ENCODE measurements at regions not wholly inside any gene's neighbourhood (a gene's known extent, or its start where the extent isn't known, plus 50 kb on each side); places are given as distances from the start of the nearest gene placed in this dataset.

DNA sequence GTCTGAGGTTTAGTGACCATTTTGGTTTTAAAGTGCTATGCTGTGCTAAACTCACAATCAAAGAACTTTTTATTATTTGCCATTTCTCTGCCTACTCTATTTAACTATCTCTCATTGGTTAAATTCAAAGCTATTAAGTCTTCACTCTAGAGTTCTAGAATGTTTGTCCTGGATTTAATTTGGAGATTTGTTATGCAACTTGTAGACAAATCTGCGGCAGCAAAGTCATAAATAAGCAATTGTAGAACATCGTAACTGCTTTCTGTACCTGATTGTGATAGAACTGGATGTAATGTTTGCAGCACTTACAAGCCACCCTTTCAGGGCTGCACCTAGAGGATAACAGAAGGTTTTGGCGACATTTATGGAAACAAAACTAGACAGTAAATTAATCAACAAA, 566.5 kb upstream of the ADGRL2 start:
- no peaks in the 10 kb centered on the region for H3K27me3 ChIP-seq (ENCODE audit: control insufficient read depth, insufficient read depth, low read length)
- no peaks in the 10 kb centered on the region for H3K36me3 Mint-ChIP-seq
- H3K27me3 Mint-ChIP-seq: no peaks in the 10 kb centered on the region

DNA sequence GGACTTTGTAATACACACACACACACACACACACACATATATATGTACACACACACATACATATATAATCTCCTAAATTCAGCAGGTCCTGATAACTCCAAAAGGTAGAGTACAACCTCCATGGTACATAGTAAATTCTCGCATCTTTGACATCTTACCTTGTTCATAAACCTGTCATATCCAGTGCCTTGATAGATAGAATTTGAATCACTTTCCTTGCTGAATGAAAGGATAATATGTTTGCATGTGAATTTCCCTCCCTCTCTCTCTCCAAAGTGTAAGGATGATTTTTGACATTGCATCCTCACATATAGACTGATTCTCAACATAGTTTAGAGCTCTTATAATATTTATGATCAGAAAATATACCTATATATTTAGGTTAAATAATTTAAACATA, 567.1 kb upstream of the ADGRL2 start:
- H3K4me3 ChIP-seq (ENCODE audit: low read depth, low read length): no peak overlapping the region
- DNase-seq: no peak
- H3K27ac Mint-ChIP-seq: no peak overlapping the region

More for the DNA sequence above, 566.5 kb upstream of the ADGRL2 start:
- Mint-ChIP-seq H3K9me3 (peaks cover 0 to 3% (median 0%) of the 10 kb centered on the region in 7 donors), H3K27ac (no peak overlapping the region), H3K4me3 (no peak overlapping the region), H3K4me1 (no peaks in the 10 kb centered on the region)
- Histone ChIP-seq H3K9me3 (ENCODE audit: control insufficient read depth in 2 of 2, low read length in 2 of 2) (no peaks in the 10 kb centered on the region), H3K4me1 (ENCODE audit: control insufficient read depth, insufficient read depth, low read length, poor library complexity, severe bottlenecking) (no peaks in the 10 kb centered on the region), H3K27ac (ENCODE audit: insufficient read depth, low read length, poor library complexity, severe bottlenecking) (no peak overlapping the region), H3K4me3 (ENCODE audit: low read depth, low read length) (no peak overlapping the region), H3K36me3 (ENCODE audit: control insufficient read depth, insufficient read depth, low read length) (no peaks in the 10 kb centered on the region)
- DNase-seq: no peak
- ATAC-seq (ENCODE audit: low read depth in 2 of 2): no peak

DNA sequence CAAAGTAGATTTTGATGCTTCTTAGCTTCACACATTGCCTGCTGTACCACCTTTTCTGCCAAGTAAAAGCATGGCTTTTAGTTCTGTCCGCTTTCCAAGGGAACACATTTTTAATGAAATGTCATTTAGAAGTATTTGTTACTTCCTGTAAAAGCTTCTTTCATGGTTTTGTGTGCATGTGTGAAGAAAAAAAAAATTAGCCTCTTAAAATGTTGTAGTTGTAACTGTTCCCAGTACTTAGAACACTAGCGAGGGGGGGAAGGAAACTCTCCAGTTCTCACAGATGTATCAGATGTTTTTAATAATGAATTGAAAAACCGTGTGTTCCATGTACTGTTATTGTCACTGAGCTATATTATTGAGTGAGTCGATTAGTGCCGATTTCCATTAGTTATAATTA, 568.3 kb upstream of the ADGRL2 start:
- Histone ChIP-seq H3K27ac (ENCODE audit: insufficient read depth, low read length, poor library complexity, severe bottlenecking) (no peak overlapping the region), H3K27me3 (ENCODE audit: control insufficient read depth, insufficient read depth, low read length) (no peaks in the 10 kb centered on the region), H3K4me3 (ENCODE audit: low read depth, low read length) (no peak overlapping the region), H3K4me1 (ENCODE audit: control insufficient read depth, insufficient read depth, low read length, poor library complexity, severe bottlenecking) (no peaks in the 10 kb centered on the region), H3K36me3 (ENCODE audit: control insufficient read depth, insufficient read depth, low read length) (no peaks in the 10 kb centered on the region), H3K9me3 (ENCODE audit: control insufficient read depth in 2 of 2, low read length in 2 of 2) (no peaks in the 10 kb centered on the region)
- Mint-ChIP-seq H3K4me1 (no peaks in the 10 kb centered on the region), H3K36me3 (no peaks in the 10 kb centered on the region), H3K9me3 (peaks cover 0 to 2% (median 0%) of the 10 kb centered on the region in 7 donors), H3K27me3 (no peaks in the 10 kb centered on the region), H3K4me3 (no peak overlapping the region), H3K27ac (no peak overlapping the region)
- no peak for DNase-seq
- ATAC-seq (ENCODE audit: low read depth in 2 of 2): no peak

More for the DNA sequence above, 567.1 kb upstream of the ADGRL2 start:
- no peak for ATAC-seq (ENCODE audit: low read depth in 2 of 2)
- Mint-ChIP-seq H3K4me3 (no peak overlapping the region), H3K36me3 (no peaks in the 10 kb centered on the region), H3K9me3 (peaks cover 0 to 3% (median 0%) of the 10 kb centered on the region in 7 donors), H3K4me1 (no peaks in the 10 kb centered on the region), H3K27me3 (no peaks in the 10 kb centered on the region)
- Histone ChIP-seq H3K27ac (ENCODE audit: insufficient read depth, low read length, poor library complexity, severe bottlenecking) (no peak overlapping the region), H3K27me3 (ENCODE audit: control insufficient read depth, insufficient read depth, low read length) (no peaks in the 10 kb centered on the region), H3K36me3 (ENCODE audit: control insufficient read depth, insufficient read depth, low read length) (no peaks in the 10 kb centered on the region), H3K4me1 (ENCODE audit: control insufficient read depth, insufficient read depth, low read length, poor library complexity, severe bottlenecking) (no peaks in the 10 kb centered on the region), H3K9me3 (ENCODE audit: control insufficient read depth in 2 of 2, low read length in 2 of 2) (no peaks in the 10 kb centered on the region)

DNA sequence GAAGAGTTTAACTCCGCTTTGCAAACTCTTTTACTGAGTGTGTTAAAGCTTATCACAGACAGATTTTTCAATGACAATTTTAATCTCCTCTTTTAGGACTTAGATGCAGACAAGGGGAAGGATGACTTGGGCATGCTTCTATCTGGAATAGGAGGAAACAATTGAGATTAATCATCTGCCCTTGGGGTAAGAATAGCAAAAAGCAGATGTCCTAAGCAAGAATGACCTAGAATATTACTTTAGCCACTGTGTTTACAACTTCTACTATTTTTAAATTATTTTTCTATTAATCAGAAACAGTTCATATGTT, 569.0 kb upstream of the ADGRL2 start:
- H3K27ac Mint-ChIP-seq: no peak overlapping the region
- H3K4me3 Mint-ChIP-seq: no peak overlapping the region
- H3K27me3 Mint-ChIP-seq: no peaks in the 10 kb centered on the region

DNA sequence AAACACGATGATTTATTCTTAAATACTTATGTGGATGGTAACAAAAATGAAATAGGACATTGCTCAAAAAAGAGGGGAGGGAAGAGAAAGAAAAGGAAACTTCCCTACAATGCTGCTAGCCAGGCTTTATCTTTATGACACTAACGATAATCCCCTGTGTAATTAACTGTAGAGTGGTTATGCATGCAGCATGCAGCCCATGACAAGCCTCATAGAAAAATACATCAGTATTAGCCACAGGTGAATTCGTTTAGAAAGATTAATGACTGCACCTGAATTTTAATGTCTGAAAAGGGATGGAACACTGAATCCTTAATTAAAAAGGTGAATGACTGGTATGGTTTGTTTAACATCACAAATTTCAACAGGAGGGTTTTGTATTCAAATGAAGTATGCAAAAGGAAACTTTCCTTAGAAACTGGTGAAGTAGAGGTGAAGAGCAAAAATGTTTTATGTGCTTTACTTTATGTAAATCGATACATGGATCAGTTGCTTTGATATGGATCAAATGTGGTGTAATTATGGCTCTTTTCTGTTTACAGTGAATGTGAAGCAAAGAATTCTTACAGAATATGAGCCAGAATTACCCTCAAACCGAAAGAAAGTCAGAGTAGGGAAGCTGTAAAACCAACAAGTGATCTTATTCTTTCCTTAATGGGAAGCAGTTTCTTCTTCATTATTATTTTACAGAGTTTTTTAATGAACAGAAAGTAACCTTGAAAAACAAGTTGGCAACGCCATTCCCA, 569.6 kb upstream of the ADGRL2 start:
- no peak for ATAC-seq (ENCODE audit: low read depth in 2 of 2)
- Histone ChIP-seq H3K4me3 (ENCODE audit: low read depth, low read length) (no peak overlapping the region), H3K27ac (ENCODE audit: insufficient read depth, low read length, poor library complexity, severe bottlenecking) (no peak overlapping the region), H3K27me3 (ENCODE audit: control insufficient read depth, insufficient read depth, low read length) (no peaks in the 10 kb centered on the region), H3K4me1 (ENCODE audit: control insufficient read depth, insufficient read depth, low read length, poor library complexity, severe bottlenecking) (no peaks in the 10 kb centered on the region), H3K9me3 (ENCODE audit: control insufficient read depth in 2 of 2, low read length in 2 of 2) (no peaks in the 10 kb centered on the region), H3K36me3 (ENCODE audit: control insufficient read depth, insufficient read depth, low read length) (no peaks in the 10 kb centered on the region)
- DNase-seq: no peak
- Mint-ChIP-seq H3K27me3 (no peaks in the 10 kb centered on the region), H3K4me3 (no peak overlapping the region), H3K4me1 (no peaks in the 10 kb centered on the region), H3K27ac (no peak overlapping the region), H3K9me3 (peaks cover 0 to 4% (median 0%) of the 10 kb centered on the region in 7 donors), H3K36me3 (no peaks in the 10 kb centered on the region)

More for the DNA sequence above, 569.0 kb upstream of the ADGRL2 start:
- Mint-ChIP-seq H3K9me3 (peaks cover 0 to 2% (median under 1%) of the 10 kb centered on the region in 7 donors), H3K36me3 (no peaks in the 10 kb centered on the region), H3K4me1 (no peaks in the 10 kb centered on the region)
- no peaks in the 10 kb centered on the region for H3K9me3 ChIP-seq (ENCODE audit: control insufficient read depth in 2 of 2, low read length in 2 of 2)
- DNase-seq (no peak), ATAC-seq (ENCODE audit: low read depth in 2 of 2) (no peak)
- no peaks in the 10 kb centered on the region for H3K4me1 ChIP-seq (ENCODE audit: control insufficient read depth, insufficient read depth, low read length, poor library complexity, severe bottlenecking)
- H3K36me3 ChIP-seq (ENCODE audit: control insufficient read depth, insufficient read depth, low read length): no peaks in the 10 kb centered on the region
- H3K27ac ChIP-seq (ENCODE audit: insufficient read depth, low read length, poor library complexity, severe bottlenecking): no peak overlapping the region
- H3K4me3 ChIP-seq (ENCODE audit: low read depth, low read length): no peak overlapping the region
- no peaks in the 10 kb centered on the region for H3K27me3 ChIP-seq (ENCODE audit: control insufficient read depth, insufficient read depth, low read length)

DNA sequence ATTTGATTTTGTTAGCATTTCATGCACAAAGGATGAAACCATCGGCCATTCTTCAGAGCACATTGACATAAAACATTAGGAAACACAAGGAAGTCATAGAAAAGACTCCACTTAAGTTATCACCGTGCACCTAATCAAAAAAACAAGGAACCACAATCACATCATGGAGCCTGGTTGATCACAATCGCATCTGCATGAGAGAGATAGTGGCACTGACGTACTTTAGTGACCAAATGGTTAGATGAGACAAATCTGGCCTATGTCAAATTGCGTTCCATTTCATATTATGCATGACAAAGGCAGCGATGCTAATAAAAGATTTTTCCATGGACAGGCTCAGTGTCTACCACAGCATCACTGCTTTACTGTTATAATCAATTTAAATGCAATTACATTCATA, 571.8 kb upstream of the ADGRL2 start:
- Histone ChIP-seq H3K36me3 (ENCODE audit: control insufficient read depth, insufficient read depth, low read length) (no peaks in the 10 kb centered on the region), H3K27me3 (ENCODE audit: control insufficient read depth, insufficient read depth, low read length) (no peaks in the 10 kb centered on the region), H3K4me3 (ENCODE audit: low read depth, low read length) (no peak overlapping the region), H3K27ac (ENCODE audit: insufficient read depth, low read length, poor library complexity, severe bottlenecking) (no peak overlapping the region), H3K4me1 (ENCODE audit: control insufficient read depth, insufficient read depth, low read length, poor library complexity, severe bottlenecking) (no peaks in the 10 kb centered on the region), H3K9me3 (ENCODE audit: control insufficient read depth in 2 of 2, low read length in 2 of 2) (no peaks in the 10 kb centered on the region)
- H3K27me3 Mint-ChIP-seq: no peaks in the 10 kb centered on the region
- ATAC-seq (ENCODE audit: low read depth in 2 of 2): no peak
- peaks cover 0 to 4% (median 2%) of the 10 kb centered on the region in 7 donors for H3K9me3 Mint-ChIP-seq
- no peak overlapping the region for H3K27ac Mint-ChIP-seq
- H3K4me3 Mint-ChIP-seq: no peak overlapping the region
- H3K4me1 Mint-ChIP-seq: no peaks in the 10 kb centered on the region
- DNase-seq: no peak
- no peaks in the 10 kb centered on the region for H3K36me3 Mint-ChIP-seq

DNA sequence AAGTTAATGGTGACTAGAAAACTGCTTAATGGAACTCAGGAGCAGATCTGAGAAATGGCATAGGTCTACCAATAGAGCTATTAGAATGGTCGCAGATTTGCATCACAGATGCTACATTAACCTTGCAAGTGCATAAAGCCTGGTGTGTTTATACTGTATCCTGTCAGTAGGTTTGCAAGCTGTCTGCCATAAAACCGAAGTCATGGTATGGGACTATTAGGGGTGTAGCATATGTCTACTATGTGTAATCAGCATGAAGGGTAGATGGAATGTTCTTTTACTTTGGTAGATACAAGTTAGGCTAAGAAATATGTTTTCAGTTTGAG, 574.2 kb upstream of the ADGRL2 start:
- H3K27me3 Mint-ChIP-seq: no peaks in the 10 kb centered on the region
- Histone ChIP-seq H3K9me3 (ENCODE audit: control insufficient read depth in 2 of 2, low read length in 2 of 2) (no peaks in the 10 kb centered on the region), H3K4me1 (ENCODE audit: control insufficient read depth, insufficient read depth, low read length, poor library complexity, severe bottlenecking) (no peaks in the 10 kb centered on the region), H3K27ac (ENCODE audit: insufficient read depth, low read length, poor library complexity, severe bottlenecking) (no peak overlapping the region), H3K4me3 (ENCODE audit: low read depth, low read length) (no peak overlapping the region), H3K36me3 (ENCODE audit: control insufficient read depth, insufficient read depth, low read length) (no peaks in the 10 kb centered on the region), H3K27me3 (ENCODE audit: control insufficient read depth, insufficient read depth, low read length) (no peaks in the 10 kb centered on the region)
- peaks cover 0 to 10% (median 2%) of the 10 kb centered on the region in 7 donors for H3K9me3 Mint-ChIP-seq
- no peak overlapping the region for H3K4me3 Mint-ChIP-seq
- ATAC-seq (ENCODE audit: low read depth in 2 of 2) (no peak), DNase-seq (no peak)
- no peaks in the 10 kb centered on the region for H3K36me3 Mint-ChIP-seq
- H3K27ac Mint-ChIP-seq: no peak overlapping the region
- no peaks in the 10 kb centered on the region for H3K4me1 Mint-ChIP-seq

DNA sequence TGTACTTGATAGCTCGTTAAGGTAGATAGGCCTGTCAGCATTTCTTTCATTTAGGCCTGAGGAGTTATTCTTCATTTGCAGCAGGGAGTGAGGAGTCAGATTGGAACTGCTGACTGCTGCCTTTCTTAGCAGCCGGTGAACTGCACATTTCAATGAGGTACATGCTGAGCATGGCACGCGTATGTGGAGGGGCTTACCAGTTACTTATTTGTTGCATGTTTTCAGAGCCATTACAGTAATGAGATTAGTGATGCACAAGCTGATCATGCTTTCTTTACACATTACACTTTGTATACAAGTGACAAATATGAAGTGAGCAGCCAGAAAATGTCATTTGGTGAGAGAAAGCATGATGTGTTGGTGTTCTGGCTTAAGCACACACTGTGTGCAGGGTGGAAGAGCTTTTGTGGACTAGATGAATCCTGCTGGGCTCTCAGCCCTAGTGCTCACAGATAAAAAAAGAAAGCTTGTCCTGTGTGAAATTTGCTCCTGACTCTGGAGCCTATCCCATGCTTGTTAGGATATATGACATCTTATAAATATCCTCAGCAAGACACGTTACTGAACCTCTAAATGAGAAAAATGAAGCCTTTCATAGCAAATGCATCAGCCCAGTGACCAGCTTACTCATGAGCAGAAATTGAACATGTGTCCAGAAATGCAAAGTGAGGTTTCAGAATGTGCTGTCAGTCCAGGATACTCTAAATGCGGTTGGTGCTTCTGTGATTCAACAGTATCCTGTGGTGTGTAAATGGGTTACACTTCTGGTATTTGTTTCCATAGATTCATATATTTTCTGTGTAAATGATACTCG, 574.7 kb upstream of the ADGRL2 start:
- Mint-ChIP-seq H3K4me3 (no peak overlapping the region), H3K36me3 (no peaks in the 10 kb centered on the region), H3K9me3 (peaks cover 0 to 10% (median 2%) of the 10 kb centered on the region in 7 donors), H3K27me3 (no peaks in the 10 kb centered on the region), H3K27ac (no peak overlapping the region), H3K4me1 (no peaks in the 10 kb centered on the region)
- DNase-seq: no peak
- Histone ChIP-seq H3K36me3 (ENCODE audit: control insufficient read depth, insufficient read depth, low read length) (no peaks in the 10 kb centered on the region), H3K4me1 (ENCODE audit: control insufficient read depth, insufficient read depth, low read length, poor library complexity, severe bottlenecking) (no peaks in the 10 kb centered on the region), H3K27ac (ENCODE audit: insufficient read depth, low read length, poor library complexity, severe bottlenecking) (no peak overlapping the region), H3K4me3 (ENCODE audit: low read depth, low read length) (no peak overlapping the region), H3K27me3 (ENCODE audit: control insufficient read depth, insufficient read depth, low read length) (no peaks in the 10 kb centered on the region), H3K9me3 (ENCODE audit: control insufficient read depth in 2 of 2, low read length in 2 of 2) (no peaks in the 10 kb centered on the region)
- ATAC-seq (ENCODE audit: low read depth in 2 of 2): no peak
